ENCODE measurements at regions not wholly inside any gene's neighbourhood (a gene's known extent, or its start where the extent isn't known, plus 50 kb on each side); places are given as distances from the start of the nearest gene placed in this dataset.
A peak's percentile ranks its signal among the peaks of the same experiment; 100 is the strongest.

DNA sequence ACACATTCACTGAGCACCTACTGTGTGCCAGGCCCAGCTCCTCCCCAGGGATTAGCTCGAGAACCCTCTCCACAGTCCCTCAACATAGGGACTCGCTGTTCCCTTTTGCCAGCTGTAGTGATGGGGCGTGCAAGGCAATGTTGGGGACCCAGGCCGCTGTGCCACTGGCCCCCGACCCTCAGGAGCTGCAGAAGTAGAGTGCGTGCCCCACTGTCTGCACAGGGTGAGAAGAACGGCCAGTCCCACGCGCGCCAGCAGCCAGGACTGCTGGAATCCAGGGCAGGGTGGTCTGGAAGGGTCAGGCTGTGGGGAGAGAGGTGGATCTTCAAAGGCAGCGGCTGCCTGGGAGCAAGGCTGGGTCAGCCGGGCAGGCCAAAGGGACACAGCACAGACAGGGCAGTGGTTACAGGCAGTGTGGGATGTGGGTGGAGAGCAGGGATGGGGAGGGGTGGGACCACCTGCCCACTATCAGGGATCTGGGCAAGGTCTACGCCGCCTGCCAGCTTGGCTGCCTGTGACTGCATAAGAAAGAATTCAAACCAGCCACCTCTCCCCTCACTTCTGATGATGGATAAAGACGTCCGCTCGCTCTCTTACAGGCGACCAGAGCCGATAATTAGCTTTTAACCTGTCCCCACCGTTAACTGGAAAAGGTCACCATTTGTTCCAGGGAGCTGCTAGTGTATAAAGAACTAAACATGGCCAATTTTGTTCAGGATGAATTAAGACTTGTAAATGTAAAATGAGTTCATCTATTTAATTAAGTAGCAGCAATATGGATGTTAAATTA, 86.7 kb upstream of the GSE1 start (continued):
- TF ChIP-seq MZF1 (CRISPR knock-in tag; IDR thresholded peaks at IDR 0.05; ENCODE audit: borderline replicate concordance) (peak; percentile 87; the same call in 1 of the 2 replicates), RNF2 (conservative IDR thresholded peaks at IDR 0.05; ENCODE audit: low read depth) (no peak), HMG20A (CRISPR knock-in tag; IDR thresholded peaks at IDR 0.05; ENCODE audit: borderline replicate concordance) (peak; percentile 47; the same call in 1 of the 2 replicates), SSRP1 (CRISPR knock-in tag; IDR thresholded peaks at IDR 0.05) (0 out of 2 replicates have a peak, but pooled peaks have one; percentile 23), ZNF564 (CRISPR knock-in tag; IDR thresholded peaks at IDR 0.05) (peak; percentile 78), ZNF329 (CRISPR knock-in tag; IDR thresholded peaks at IDR 0.05; ENCODE audit: low read depth) (0 out of 2 replicates have a peak, but pooled peaks have one; percentile 60), ZBTB20 (CRISPR knock-in tag; IDR thresholded peaks at IDR 0.05; ENCODE audit: borderline replicate concordance, low read depth) (0 out of 2 replicates have a peak, but pooled peaks have one; percentile 59), TCF12 (IDR thresholded peaks at IDR 0.05) (no peak), TCF12 (CRISPR knock-in tag; IDR thresholded peaks at IDR 0.05) (0 out of 2 replicates have a peak, but pooled peaks have one; percentile 64), ZNF367 (CRISPR knock-in tag; IDR thresholded peaks at IDR 0.05; ENCODE audit: borderline replicate concordance) (no peak), ZBTB7A (CRISPR knock-in tag; IDR thresholded peaks at IDR 0.05) (peak; percentile 97), SALL1 (CRISPR knock-in tag; IDR thresholded peaks at IDR 0.05) (peak; percentile 43; the same call in 1 of the 2 replicates), ZNF7 (CRISPR knock-in tag; IDR thresholded peaks at IDR 0.05) (no peak), MED8 (CRISPR knock-in tag; IDR thresholded peaks at IDR 0.05; ENCODE audit: insufficient replicate concordance) (peak; percentile 62), GABPB1 (CRISPR knock-in tag; IDR thresholded peaks at IDR 0.05) (peak; percentile 23; the same call in 1 of the 2 replicates), RXRB (CRISPR knock-in tag; IDR thresholded peaks at IDR 0.05; ENCODE audit: borderline replicate concordance) (peak; percentile 77), ZNF33B (CRISPR knock-in tag; IDR thresholded peaks at IDR 0.05) (0 out of 2 replicates have a peak, but pooled peaks have one; percentile 34), ARHGAP35 (CRISPR knock-in tag; IDR thresholded peaks at IDR 0.05; ENCODE audit: borderline replicate concordance) (peak; percentile 45; the same call in 1 of the 2 replicates), ZNF788 (CRISPR knock-in tag; IDR thresholded peaks at IDR 0.05; ENCODE audit: borderline replicate concordance) (peak; percentile 72; the same call in 1 of the 2 replicates), TCF7L2 (IDR thresholded peaks at IDR 0.05; ENCODE audit: low read depth, low read length) (no peak; the same call in 1 of the 2 replicates), ZNF746 (CRISPR knock-in tag; IDR thresholded peaks at IDR 0.05) (no peak), ZNF34 (CRISPR knock-in tag; IDR thresholded peaks at IDR 0.05; ENCODE audit: borderline replicate concordance) (no peak), TBX2 (CRISPR knock-in tag; IDR thresholded peaks at IDR 0.05; ENCODE audit: borderline replicate concordance) (peak; percentile 76), ZNF781 (CRISPR knock-in tag; IDR thresholded peaks at IDR 0.05; ENCODE audit: borderline replicate concordance, not compliant biosample characterization) (peak; percentile 36), FOXJ3 (CRISPR knock-in tag; IDR thresholded peaks at IDR 0.05; ENCODE audit: borderline replicate concordance) (no peak), EP300 (IDR thresholded peaks at IDR 0.05; ENCODE audit: low read depth in 2 of 2, low read length in 2 of 2) (peak in 1 of 2 experiments; percentile 51; a peak in 1 of 4 replicates), EP300 (CRISPR knock-in tag; IDR thresholded peaks at IDR 0.05; ENCODE audit: borderline replicate concordance) (no peak), ZNF552 (CRISPR knock-in tag; IDR thresholded peaks at IDR 0.05; ENCODE audit: borderline replicate concordance) (peak; percentile 74; the same call in 1 of the 2 replicates)
- TF ChIP-seq, protein P1, sequence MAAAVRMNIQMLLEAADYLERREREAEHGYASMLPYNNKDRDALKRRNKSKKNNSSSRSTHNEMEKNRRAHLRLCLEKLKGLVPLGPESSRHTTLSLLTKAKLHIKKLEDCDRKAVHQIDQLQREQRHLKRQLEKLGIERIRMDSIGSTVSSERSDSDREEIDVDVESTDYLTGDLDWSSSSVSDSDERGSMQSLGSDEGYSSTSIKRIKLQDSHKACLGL (CRISPR knock-in tag; IDR thresholded peaks at IDR 0.05): peak; percentile 74
- TF ChIP-seq, protein P2, sequence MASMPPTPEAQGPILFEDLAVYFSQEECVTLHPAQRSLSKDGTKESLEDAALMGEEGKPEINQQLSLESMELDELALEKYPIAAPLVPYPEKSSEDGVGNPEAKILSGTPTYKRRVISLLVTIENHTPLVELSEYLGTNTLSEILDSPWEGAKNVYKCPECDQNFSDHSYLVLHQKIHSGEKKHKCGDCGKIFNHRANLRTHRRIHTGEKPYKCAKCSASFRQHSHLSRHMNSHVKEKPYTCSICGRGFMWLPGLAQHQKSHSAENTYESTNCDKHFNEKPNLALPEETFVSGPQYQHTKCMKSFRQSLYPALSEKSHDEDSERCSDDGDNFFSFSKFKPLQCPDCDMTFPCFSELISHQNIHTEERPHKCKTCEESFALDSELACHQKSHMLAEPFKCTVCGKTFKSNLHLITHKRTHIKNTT (CRISPR knock-in tag; IDR thresholded peaks at IDR 0.05): no peak
